IMR-90 (cell line): ENCODE measurements at regions not wholly inside any gene's neighbourhood (a gene's known extent, or its start where the extent isn't known, plus 50 kb on each side); places are given as distances from the start of the nearest gene placed in this dataset.

Source experiments
- ATAC-seq: fragments of 200-7000 bp; cut with Tn5 transposase; 2 replicates; pipeline ENCODE4 v1.9.1; 2020; ENCODE audit warnings: low read depth, mild to moderate bottlenecking, moderate library complexity
- BruUV-seq: library from RNA; stranded (reverse); fragments of 400-500 nt; replicated peaks from 2 replicates; lab custom pipeline; 2021; lab: Mats Ljungman, UMichigan
- CTCF ChIA-PET: fragments of 300-600 bp; formaldehyde crosslinking; extraction: SDS; loops from one replicate; lab custom pipeline; 2021; ENCODE audit warnings: antibody characterized with exemption; lab: Yijun Ruan, JAX
- POLR2A ChIA-PET: fragments of 300-600 bp; sonication (Branson Sonifier 250); formaldehyde crosslinking; loops from one replicate; lab custom pipeline; 2022; ENCODE audit warnings: antibody characterized with exemption; ENCODE audit not compliant: unreplicated experiment; lab: Charles Lee
- DNase-seq: peaks from one replicate; pipeline ENCODE4 v3.0.0; 2013
- H2AFZ ChIP-seq: replicated peaks from 2 replicates; pipeline ENCODE3; 2013; ENCODE audit warnings: low read length, mild to moderate bottlenecking; ENCODE audit not compliant: poor library complexity
- H2AK5ac ChIP-seq: 2 replicates; pipeline ENCODE4 v1.6.1; 2013; ENCODE audit warnings: low read depth, low read length, inconsistent platforms
- H2AK9ac ChIP-seq: replicated peaks from 2 replicates; pipeline ENCODE3; 2013; ENCODE audit warnings: mild to moderate bottlenecking, low read depth, low read length, moderate library complexity; ENCODE audit not compliant: poor library complexity
- H2BK120ac ChIP-seq: 2 replicates; pipeline ENCODE4 v1.6.1; 2013; ENCODE audit warnings: low read depth, low read length, inconsistent platforms
- H2BK15ac ChIP-seq: 3 replicates; pipeline ENCODE4 v1.6.1; 2013; ENCODE audit warnings: low read depth, low read length, inconsistent platforms
- H2BK20ac ChIP-seq: 2 replicates; pipeline ENCODE4 v1.6.1; 2013; ENCODE audit warnings: low read depth, mild to moderate bottlenecking, inconsistent platforms, low read length, moderate library complexity
- H2BK5ac ChIP-seq: 2 replicates; pipeline ENCODE4 v1.6.1; 2013; ENCODE audit warnings: mild to moderate bottlenecking, low read depth, low read length, inconsistent platforms; ENCODE audit not compliant: poor library complexity, severe bottlenecking
- H3K14ac ChIP-seq: replicated peaks from 2 replicates; pipeline ENCODE4 v1.6.1; 2013; ENCODE audit warnings: low read depth, low read length, inconsistent platforms
- H3K18ac ChIP-seq: 2 replicates; pipeline ENCODE4 v1.6.1; 2013; ENCODE audit warnings: low read depth, low read length, control low read depth
- H3K23ac ChIP-seq: 2 replicates; pipeline ENCODE4 v1.6.1; 2013; ENCODE audit warnings: low read depth, low read length, inconsistent platforms
- H3K27ac ChIP-seq: 2 replicates; pipeline ENCODE4 v1.5.1; 2013; ENCODE audit warnings: mild to moderate bottlenecking, control low read depth, low read length; ENCODE audit not compliant: insufficient read depth
- H3K27me3 ChIP-seq: 2 replicates; pipeline ENCODE4 v1.6.1; 2013; ENCODE audit warnings: low read length; ENCODE audit not compliant: control insufficient read depth, insufficient read depth
- H3K36me3 ChIP-seq: 2 replicates; pipeline ENCODE4 v1.6.1; 2013; ENCODE audit warnings: low read length, mixed read lengths; ENCODE audit not compliant: control insufficient read depth, insufficient read depth
- H3K4ac ChIP-seq: 2 replicates; pipeline ENCODE4 v1.6.1; 2013; ENCODE audit warnings: low read depth, low read length, inconsistent platforms
- H3K4me1 ChIP-seq: 2 replicates; pipeline ENCODE4 v1.6.1; 2013; ENCODE audit warnings: low read length, mixed read lengths; ENCODE audit not compliant: control insufficient read depth, insufficient read depth
- H3K4me2 ChIP-seq: 2 replicates; pipeline ENCODE4 v1.6.1; 2013; ENCODE audit warnings: low read depth, mild to moderate bottlenecking, control low read depth, low read length, moderate library complexity
- H3K4me3 ChIP-seq: 2 replicates; pipeline ENCODE4 v1.5.1; 2013; ENCODE audit warnings: low read depth, mild to moderate bottlenecking, control low read depth, low read length, moderate library complexity; ENCODE audit not compliant: insufficient read depth
- H3K56ac ChIP-seq: 2 replicates; pipeline ENCODE4 v1.6.1; 2013; ENCODE audit warnings: low read length, inconsistent platforms; ENCODE audit not compliant: insufficient read depth; ENCODE audit errors: extremely low read depth
- H3K79me1 ChIP-seq, 2 experiments: 2 replicates each; pipeline ENCODE4 v1.6.1; 2013; ENCODE audit warnings: low read length in 2 of 2, inconsistent platforms in 1 of 2, low read depth in 1 of 2
- H3K9ac ChIP-seq: 2 replicates; pipeline ENCODE4 v1.6.1; 2013; ENCODE audit warnings: low read depth, low read length, control low read depth
- H3K9me1 ChIP-seq: 2 replicates; pipeline ENCODE4 v1.6.1; 2013; ENCODE audit warnings: low read length, inconsistent platforms; ENCODE audit not compliant: insufficient read depth
- H3K9me3 ChIP-seq: 2 replicates; pipeline ENCODE4 v1.6.1; 2013; ENCODE audit warnings: low read length; ENCODE audit not compliant: control insufficient read depth, insufficient read depth
- H4K20me1 ChIP-seq: 2 replicates; pipeline ENCODE4 v1.6.1; 2013; ENCODE audit warnings: low read length, inconsistent platforms; ENCODE audit not compliant: insufficient read depth
- H4K5ac ChIP-seq: 2 replicates; pipeline ENCODE4 v1.6.1; 2013; ENCODE audit warnings: mild to moderate bottlenecking, low read depth, low read length, control low read depth
- H4K8ac ChIP-seq, 2 experiments: 2 replicates each; pipeline ENCODE4 v1.6.1; 2013; ENCODE audit warnings: low read depth in 2 of 2, low read length in 2 of 2, control low read depth in 1 of 2, inconsistent platforms in 1 of 2
- H4K91ac ChIP-seq: 2 replicates; pipeline ENCODE4 v1.6.1; 2013; ENCODE audit warnings: low read depth, low read length, inconsistent platforms; ENCODE audit not compliant: insufficient read depth
- CHD1 ChIP-seq: IDR thresholded peaks from 2 replicates; pipeline ENCODE4 v1.6.1; 2012; ENCODE audit warnings: low read depth, low read length, improper control_type of control experiment
- FOS ChIP-seq: fragments of 150-350 bp; IDR thresholded peaks from 2 replicates; pipeline ENCODE4 v1.6.1; 2016; ENCODE audit warnings: low read depth, low read length
- MAFK ChIP-seq: IDR thresholded peaks from 2 replicates; pipeline ENCODE4 v1.6.1; 2012; ENCODE audit warnings: low read depth, low read length, improper control_type of control experiment
- MAZ ChIP-seq: IDR thresholded peaks from 2 replicates; pipeline ENCODE4 v1.6.1; 2012; ENCODE audit warnings: low read depth, mild to moderate bottlenecking, low read length, improper control_type of control experiment, moderate library complexity, borderline replicate concordance
- RCOR1 ChIP-seq: IDR thresholded peaks from 2 replicates; pipeline ENCODE4 v1.6.1; 2012; ENCODE audit warnings: mild to moderate bottlenecking, low read length, improper control_type of control experiment; ENCODE audit not compliant: insufficient replicate concordance
- RFX5 ChIP-seq: IDR thresholded peaks from 2 replicates; pipeline ENCODE4 v1.8.0; 2012; ENCODE audit warnings: low read depth, mild to moderate bottlenecking, low read length, moderate library complexity
- WGBS, 2 experiments: methylation state at CpG; one replicate each; pipeline versions ENCODE4 v1.1.5 to v1.1.7; 2013; ENCODE audit warnings: missing lambda C conversion rate in 2 of 2; ENCODE audit not compliant: insufficient read length in 1 of 2; ENCODE audit errors: extremely low coverage in 2 of 2; 5-methylcytosine and 5-hydroxymethylcytosine counted together
- dilution Hi-C: fragments of 300-500 bp; cut with HindIII; formaldehyde crosslinking; loops from one replicate; pipeline ENCODE4 v1.14.3; 2018; ENCODE audit warnings: low sequenced_read_pairs; ENCODE audit not compliant: unreplicated experiment
- in situ Hi-C: fragments of 300-500 bp; cut with MboI; formaldehyde crosslinking; loops from 3 replicates; pipeline ENCODE4 v1.14.3; 2019; ENCODE audit warnings: low sequenced_read_pairs, inconsistent platforms, mixed read lengths
- intact Hi-C: fragments of 100-400 bp; cut with micrococcal nuclease; formaldehyde crosslinking; loops from 2 replicates; pipeline ENCODE4 v1.10.0; 2022

- no peak overlapping the region for H3K56ac ChIP-seq
- TF ChIP-seq CHD1 (no peak), FOS (no peak), RCOR1 (no peak), MAFK (no peak), RFX5 (no peak), MAZ (no peak)
- H2BK5ac ChIP-seq, result no peak overlapping the region
- H2AK9ac ChIP-seq, result no peak overlapping the region
- no peak overlapping the region for H3K4me3 ChIP-seq
- no peak overlapping the region for H2BK20ac ChIP-seq
- no peaks in the 10 kb centered on the region for H3K36me3 ChIP-seq
- no peaks in the 10 kb centered on the region for H3K27me3 ChIP-seq
- WGBS, 2 experiments, result no CpG with 5 or more reads among the region's 7 CpGs
- intact Hi-C loops, result no loop called here
- in situ Hi-C loops, result no loop called here
- no peak overlapping the region for H3K27ac ChIP-seq
- H3K23ac ChIP-seq, result no peak overlapping the region
- no peak overlapping the region for H2AFZ ChIP-seq
- H4K8ac ChIP-seq, result no peak overlapping the region
- dilution Hi-C loops, result no loop called here
- no peaks in the 10 kb centered on the region for H4K20me1 ChIP-seq
- no peaks in the 10 kb centered on the region for H3K4me1 ChIP-seq
- no peak overlapping the region for H2AK5ac ChIP-seq
- no peak overlapping the region for H4K91ac ChIP-seq
- no peak overlapping the region for H2BK15ac ChIP-seq
- H3K4me2 ChIP-seq, result no peak overlapping the region
- ATAC-seq (no peak), DNase-seq (no peak)
- no peak overlapping the region for H4K5ac ChIP-seq
- no peaks in the 10 kb centered on the region for H3K79me1 ChIP-seq
- H3K4ac ChIP-seq, result no peak overlapping the region
- no peak overlapping the region for H3K18ac ChIP-seq
- CTCF ChIA-PET, result interaction anchor here (0.7 kb wide), 1 partner anchor 167 kb away, joined by 3 read pairs; no protein-coding TSS in a partner anchor
- no peaks in the 10 kb centered on the region for H3K9me1 ChIP-seq
- no TSS peak for BruUV-seq
- no peaks in the 10 kb centered on the region; the same call in 1 of the 2 replicates for H3K9me3 ChIP-seq
- H3K14ac ChIP-seq, result no peak overlapping the region
- H3K9ac ChIP-seq, result no peak overlapping the region
- POLR2A ChIA-PET, result no interaction called here
- H2BK120ac ChIP-seq, result no peak overlapping the region
Observed at GRCh38 chr1:187838335-187839293, 1009.9 kb downstream of the PLA2G4A start.
